ENCODE measurements at regions not wholly inside any gene's neighbourhood (a gene's known extent, or its start where the extent isn't known, plus 50 kb on each side); places are given as distances from the start of the nearest gene placed in this dataset.
"Not testable (repeated sequence)": the region's sequence is repeated elsewhere in the genome, so short reads cannot be mapped to it uniquely, and the experiment has no call there.

- DNase-seq (ENCODE audit: low spot score) = peak; percentile 77
These were observed 233.4 kb downstream of the PTN start for GRCh38 chr7:137110091-137110509.

GRCh38 chr7:137107802-137108201, 235.7 kb downstream of the PTN start:
- DNase-seq (ENCODE audit: low spot score) = not testable (repeated sequence)

- not testable (repeated sequence) for DNase-seq (ENCODE audit: low spot score)
These were observed 235.1 kb downstream of the CHRM2 start for GRCh38 chr7:137103526-137103925.

- no peak for DNase-seq (ENCODE audit: low spot score)
These were observed 228.7 kb downstream of the CHRM2 start for GRCh38 chr7:137097111-137097510.

GRCh38 chr7:137096607-137097006, 228.2 kb downstream of the CHRM2 start:
- no peak for DNase-seq (ENCODE audit: low spot score)

DNA sequence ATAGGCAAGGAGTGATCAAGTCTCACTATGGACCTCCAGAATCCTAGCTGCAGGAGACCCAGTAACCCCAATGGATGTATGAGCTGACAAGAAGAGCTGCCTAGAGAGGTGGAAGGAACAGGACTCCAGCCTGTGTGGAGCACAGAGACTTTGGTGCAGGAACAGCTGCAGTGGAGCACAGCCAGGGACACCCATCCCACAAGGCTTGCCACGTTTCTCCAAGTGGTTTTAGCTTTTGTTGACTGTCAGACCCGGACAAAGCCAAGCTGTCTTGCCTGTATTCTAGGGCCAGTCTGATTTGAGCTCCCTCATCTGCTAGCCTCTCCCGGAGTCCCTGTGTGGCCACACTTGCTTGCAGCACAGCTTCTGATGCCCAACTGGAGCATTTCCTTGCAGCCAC, 224.7 kb downstream of the CHRM2 start:
- no peak for DNase-seq (ENCODE audit: low spot score)

GRCh38 chr7:137091396-137091795, 222.9 kb downstream of the CHRM2 start:
- peak; percentile 35 for DNase-seq (ENCODE audit: low spot score)

DNA sequence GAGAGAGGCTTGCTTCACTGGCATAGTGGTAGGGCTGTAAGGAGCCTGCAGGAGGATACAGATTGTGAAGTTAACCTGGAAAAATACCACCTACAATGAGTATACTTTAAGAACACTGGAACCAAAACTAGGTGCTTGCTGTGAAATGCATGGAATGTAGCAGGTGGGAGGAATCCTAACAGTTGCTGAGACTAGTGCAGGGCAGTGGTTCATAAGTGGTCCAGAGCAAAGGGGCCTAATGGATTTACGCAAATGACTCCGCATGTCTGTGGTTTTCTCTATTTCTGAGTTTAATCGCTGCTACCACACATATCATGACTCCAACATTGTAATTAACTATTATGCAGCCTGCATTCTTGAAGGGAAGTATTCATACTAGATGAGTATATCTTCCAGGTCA, 218.4 kb downstream of the CHRM2 start:
- no peak for DNase-seq (ENCODE audit: low spot score)

DNA sequence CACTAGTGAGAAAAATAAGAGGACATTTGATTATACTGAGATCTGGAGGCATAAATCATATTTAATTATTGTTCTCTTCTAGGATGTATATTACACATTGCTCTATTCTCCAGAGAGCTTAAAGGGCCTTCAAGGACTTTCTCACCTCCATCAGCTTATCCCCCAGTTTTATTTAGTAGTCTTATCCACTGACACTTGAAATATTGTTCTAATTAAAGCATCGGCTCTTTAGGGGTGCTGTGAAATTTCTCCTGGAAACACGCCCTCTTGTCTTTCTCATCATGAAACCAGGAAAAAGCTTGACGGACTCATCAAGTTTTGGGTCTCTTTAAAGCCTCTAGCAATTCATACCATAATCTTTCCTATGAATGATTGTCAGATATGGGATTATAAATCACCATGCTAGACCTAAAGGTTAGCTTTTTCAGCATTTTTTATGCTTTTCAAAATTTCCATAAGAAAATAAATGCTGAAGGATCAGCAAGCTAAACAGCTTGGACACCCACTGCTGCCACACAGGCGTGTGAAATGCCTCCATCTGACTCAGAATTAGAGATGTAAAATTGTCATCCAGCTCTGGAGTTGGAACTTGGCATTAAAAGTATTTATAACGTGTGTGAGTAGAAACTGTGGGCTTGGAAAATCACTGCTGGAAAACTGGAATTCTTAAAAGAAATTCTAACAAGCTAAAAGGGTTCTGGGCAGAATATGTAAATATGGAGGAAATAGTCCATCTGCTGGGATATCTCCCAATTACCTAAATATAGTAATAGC, 216.3 kb downstream of the CHRM2 start:
- no peak for DNase-seq (ENCODE audit: low spot score)

DNA sequence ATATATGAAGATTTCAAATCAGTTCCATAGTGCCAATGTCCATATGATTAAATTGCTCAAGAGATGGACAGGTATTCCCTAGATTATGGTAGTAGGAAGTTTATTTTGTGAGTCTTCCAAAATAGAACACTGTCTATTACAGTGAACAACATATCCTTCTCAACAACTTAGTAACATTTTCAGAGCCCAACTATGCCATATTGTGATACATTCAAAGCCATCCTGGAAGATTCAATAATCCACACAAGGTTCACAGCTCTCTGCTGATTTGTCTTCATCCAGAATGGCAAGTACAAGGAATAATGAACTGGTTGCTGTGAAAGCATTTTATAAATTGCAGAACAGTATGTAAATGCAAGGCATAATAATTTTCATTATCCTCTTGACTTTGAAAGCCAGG, 213.9 kb downstream of the CHRM2 start:
- DNase-seq (ENCODE audit: low spot score) = no peak

DNA sequence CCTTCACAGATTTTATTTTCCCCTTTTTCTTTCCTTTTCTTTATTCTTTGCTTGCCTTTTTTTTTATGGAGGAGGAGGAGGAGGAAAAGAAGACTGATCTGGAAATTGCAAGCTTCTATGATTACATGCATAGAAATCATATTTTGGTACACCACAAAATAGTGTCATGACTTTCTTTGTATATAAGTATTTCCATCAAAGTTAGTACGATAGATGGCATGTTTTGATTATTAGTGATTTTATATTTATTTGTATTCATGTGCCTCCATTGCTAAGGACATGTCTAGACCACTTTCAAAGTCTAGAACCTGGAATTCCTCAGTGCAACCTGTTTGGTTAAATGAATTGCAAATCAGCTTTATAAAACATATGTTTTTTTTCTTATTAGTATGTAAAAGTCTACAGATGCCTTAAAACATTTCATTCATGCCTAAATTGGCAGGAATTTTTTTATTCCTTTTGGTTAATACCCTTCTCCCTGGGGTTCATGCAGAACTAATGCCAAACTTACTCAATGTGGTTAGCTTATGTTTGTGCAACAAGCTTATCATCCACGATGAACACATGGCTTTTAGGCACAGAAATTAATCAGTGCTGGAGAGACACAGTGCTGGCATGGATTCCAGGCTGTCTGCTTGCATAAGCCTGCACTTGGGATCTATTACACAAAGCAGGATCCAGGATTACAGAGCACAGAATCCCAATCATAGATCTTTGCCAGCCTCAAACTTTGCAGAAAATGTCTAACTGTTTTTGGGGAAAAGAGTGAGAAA, 213.1 kb downstream of the CHRM2 start:
- peak; percentile 35 for DNase-seq (ENCODE audit: low spot score)

DNA sequence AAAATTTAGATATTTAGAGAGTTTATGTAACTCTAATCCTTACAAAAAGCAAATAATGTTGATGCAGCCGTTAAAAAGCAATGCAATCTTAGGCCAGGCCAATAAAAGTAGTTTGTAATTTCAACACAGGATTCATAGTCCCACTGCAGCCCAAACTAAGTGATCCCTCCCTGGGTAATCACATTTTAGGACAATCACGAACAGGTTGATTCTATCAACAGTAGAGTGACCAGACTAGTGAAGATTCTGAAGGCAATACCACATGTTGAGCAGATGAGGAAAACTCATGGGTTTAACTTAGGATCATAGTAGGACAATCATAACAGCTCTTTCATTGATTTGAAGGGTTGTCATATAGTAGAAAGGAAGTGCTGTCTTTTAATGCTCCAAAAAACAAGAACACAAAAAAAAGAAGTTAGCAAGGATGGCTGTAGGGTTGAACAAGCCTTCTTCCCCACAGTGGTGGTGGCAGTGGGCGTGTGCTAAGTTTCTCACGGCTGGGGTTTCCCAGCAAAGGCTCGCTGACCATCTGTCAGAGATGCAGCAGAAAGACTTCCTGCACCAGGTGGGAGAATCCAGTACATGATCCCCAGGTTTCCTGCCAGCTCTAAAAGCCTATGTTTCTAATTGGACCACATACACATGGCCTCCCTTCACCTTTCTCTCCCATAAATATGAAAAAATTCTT, 212.2 kb downstream of the CHRM2 start:
- DNase-seq (ENCODE audit: low spot score) = peak; percentile 8

GRCh38 chr7:137078781-137079180, 210.3 kb downstream of the CHRM2 start:
- DNase-seq (ENCODE audit: low spot score) = no peak

DNA sequence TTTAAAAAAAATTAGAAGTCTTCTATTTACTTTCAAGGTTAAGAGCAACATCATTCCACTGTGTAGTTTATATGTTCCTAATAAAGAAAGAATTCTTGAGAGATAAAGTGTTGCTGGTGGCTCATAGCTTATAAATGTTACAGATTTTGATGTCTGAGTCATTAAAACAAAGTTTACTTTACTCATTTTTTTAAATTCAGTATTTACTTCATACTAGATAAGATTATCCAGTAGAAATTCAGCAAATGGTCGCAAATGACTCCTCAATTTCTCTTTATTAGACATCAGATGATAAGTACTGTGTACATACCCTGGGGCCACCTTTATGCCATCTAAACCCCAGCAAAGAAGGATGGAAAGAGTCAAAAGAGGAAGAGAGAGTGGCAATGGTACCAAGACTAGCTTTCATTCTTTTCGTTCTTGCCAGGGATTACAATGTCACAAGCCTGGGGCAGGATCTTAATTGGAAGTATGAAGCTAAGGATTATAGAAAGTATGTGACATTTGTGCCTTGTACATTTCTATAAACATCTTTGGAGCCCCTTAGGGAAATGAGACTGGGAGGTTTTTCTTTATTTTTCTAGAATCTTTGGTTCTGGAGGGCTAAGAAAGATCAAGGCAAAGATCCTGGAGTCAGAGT, 206.1 kb downstream of the CHRM2 start:
- no peak for DNase-seq (ENCODE audit: low spot score)

DNA sequence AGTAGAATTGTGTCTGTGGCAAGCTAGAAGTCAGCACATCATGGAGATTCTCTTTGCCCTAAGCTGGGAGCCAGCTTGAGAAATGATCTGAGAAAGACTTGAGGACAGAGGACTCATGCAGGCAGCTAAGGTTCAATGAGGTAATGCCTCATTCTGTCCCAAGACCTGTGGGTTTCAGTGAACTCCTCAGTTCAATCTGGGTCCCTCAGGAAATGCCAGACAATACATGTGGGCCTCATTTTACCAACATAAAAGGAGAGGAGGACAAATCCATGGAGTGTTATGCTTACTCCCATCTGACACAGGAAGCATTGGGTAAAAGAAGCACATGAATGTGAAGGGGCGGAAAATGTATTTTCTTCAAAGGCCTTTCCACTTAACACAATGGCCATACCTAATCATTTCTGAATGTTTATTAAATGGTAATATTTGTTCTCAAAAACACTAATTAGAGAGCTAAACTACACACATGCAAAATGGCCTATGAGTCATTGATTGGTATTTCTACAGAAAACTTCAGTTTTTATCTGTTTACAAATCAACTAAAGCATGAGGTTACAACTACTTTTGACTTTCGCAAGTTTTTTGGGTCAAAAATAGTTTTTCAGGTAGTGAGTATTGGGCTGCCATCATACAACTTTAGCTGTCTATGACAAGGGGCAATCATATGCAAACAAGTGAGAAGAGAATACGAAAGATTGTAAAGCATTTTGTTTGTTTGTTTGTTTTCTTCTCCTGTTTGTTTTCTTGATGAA, 205.3 kb downstream of the CHRM2 start:
- DNase-seq (ENCODE audit: low spot score) = no peak

Data from SK-N-DZ (cell line).